Neural cell (in vitro differentiated cells): ENCODE measurements at regions not wholly inside any gene's neighbourhood (a gene's known extent, or its start where the extent isn't known, plus 50 kb on each side); places are given as distances from the start of the nearest gene placed in this dataset.

ENCODE experiments used
- H2AFZ ChIP-seq: fragments of 200-600, 300-800 bp; sonication (generic), shearing (Covaris generic); 2 replicates; pipeline ENCODE4 v1.6.0; 2014; ENCODE audit warnings: low read depth, mild to moderate bottlenecking, antibody characterized with exemption, low read length, moderate library complexity
- H3F3A ChIP-seq: fragments of 200-600 bp; shearing (Covaris generic); 2 replicates; pipeline ENCODE4 v1.6.1; 2016; ENCODE audit warnings: mild to moderate bottlenecking, moderate library complexity, mixed read lengths, antibody characterized with exemption, low read length; ENCODE audit not compliant: insufficient read depth, poor library complexity, severe bottlenecking
- H3K27ac ChIP-seq: fragments of 200-600, 300-800 bp; sonication (generic), shearing (Covaris generic); 2 replicates; pipeline ENCODE4 v1.5.1; 2014; ENCODE audit warnings: mild to moderate bottlenecking, low read length, moderate library complexity
- H3K27me3 ChIP-seq: fragments of 300-800, 200-600 bp; sonication (generic), shearing (Covaris generic); 2 replicates; pipeline ENCODE4 v1.6.0; 2014; ENCODE audit warnings: mild to moderate bottlenecking, low read depth, low read length, moderate library complexity; ENCODE audit not compliant: insufficient read depth
- H3K36me3 ChIP-seq: fragments of 300-800, 200-600 bp; sonication (generic), shearing (Covaris generic); 2 replicates; pipeline ENCODE4 v1.5.1; 2014; ENCODE audit warnings: mild to moderate bottlenecking, antibody characterized with exemption, low read length, moderate library complexity; ENCODE audit not compliant: insufficient read depth
- H3K4me2 ChIP-seq: fragments of 300-800, 200-600 bp; sonication (generic), shearing (Covaris generic); 2 replicates; pipeline ENCODE4 v1.6.0; 2014; ENCODE audit warnings: mild to moderate bottlenecking, low read length
- H3K4me3 ChIP-seq: fragments of 300-800, 200-600 bp; sonication (generic), shearing (Covaris generic); 2 replicates; pipeline ENCODE4 v1.5.1; 2014; ENCODE audit warnings: mild to moderate bottlenecking, low read length, moderate library complexity
- H3K79me2 ChIP-seq: fragments of 200-600 bp; shearing (Covaris generic); replicated peaks from 2 replicates; pipeline ENCODE4 v1.6.0; 2014; ENCODE audit warnings: mild to moderate bottlenecking, low read length, moderate library complexity; ENCODE audit not compliant: insufficient read depth
- H3K9ac ChIP-seq: fragments of 300-800, 200-600 bp; sonication (generic), shearing (Covaris generic); 2 replicates; pipeline ENCODE4 v1.6.1; 2016; ENCODE audit warnings: mild to moderate bottlenecking, low read length, mixed read lengths
- H3K9me2 ChIP-seq: fragments of 200-600 bp; shearing (Covaris generic); 2 replicates; pipeline ENCODE4 v1.6.1; 2016; ENCODE audit warnings: mild to moderate bottlenecking, low read length, mixed read lengths; ENCODE audit not compliant: insufficient read depth
- H3K9me3 ChIP-seq: fragments of 200-600, 300-800 bp; sonication (generic), shearing (Covaris generic); 2 replicates; pipeline ENCODE4 v1.6.1; 2016; ENCODE audit warnings: mild to moderate bottlenecking, mixed run types, low read length, moderate library complexity, mixed read lengths
- H4K20me1 ChIP-seq: fragments of 200-600 bp; shearing (Covaris generic); 2 replicates; pipeline ENCODE4 v1.6.1; 2016; ENCODE audit warnings: mild to moderate bottlenecking, mixed run types; ENCODE audit not compliant: insufficient read depth
- CTCF ChIP-seq: fragments of 450-650 bp; IDR thresholded peaks from 2 replicates; pipeline ENCODE4 v1.5.1; 2014; ENCODE audit warnings: antibody characterized with exemption, mild to moderate bottlenecking, moderate library complexity; ENCODE audit not compliant: poor library complexity, severe bottlenecking
- EP300 ChIP-seq: fragments of 450-650 bp; conservative IDR thresholded peaks from 2 replicates; pipeline ENCODE4 v1.6.1; 2014; ENCODE audit warnings: antibody characterized with exemption, mild to moderate bottlenecking, moderate library complexity; ENCODE audit not compliant: poor library complexity, severe bottlenecking
- EZH2 ChIP-seq: fragments of 200-600, 300-800 bp; shearing (Covaris generic), sonication (generic); IDR thresholded peaks from 2 replicates; pipeline ENCODE4 v1.6.1; 2014; ENCODE audit warnings: antibody characterized with exemption, low read length, borderline replicate concordance, mild to moderate bottlenecking; ENCODE audit not compliant: insufficient read depth, poor library complexity, severe bottlenecking
- MXI1 ChIP-seq: fragments of 450-650 bp; conservative IDR thresholded peaks from 2 replicates; pipeline ENCODE4 v1.6.1; 2014; ENCODE audit warnings: antibody characterized with exemption, mild to moderate bottlenecking; ENCODE audit not compliant: poor library complexity, severe bottlenecking
- POLR2AphosphoS5 ChIP-seq: IDR thresholded peaks from 2 replicates; pipeline ENCODE4 v1.6.1; 2012
- RAD21 ChIP-seq: fragments of 450-650 bp; conservative IDR thresholded peaks from 2 replicates; pipeline ENCODE4 v1.6.1; 2014; ENCODE audit warnings: antibody characterized with exemption, mild to moderate bottlenecking, moderate library complexity
- REST ChIP-seq: IDR thresholded peaks from 2 replicates; pipeline ENCODE4 v1.6.1; 2012; ENCODE audit warnings: borderline replicate concordance
- SMC3 ChIP-seq: fragments of 450-650 bp; conservative IDR thresholded peaks from 2 replicates; pipeline ENCODE4 v1.6.1; 2014; ENCODE audit warnings: antibody characterized with exemption, mild to moderate bottlenecking, moderate library complexity; ENCODE audit not compliant: poor library complexity
- TAF1 ChIP-seq: IDR thresholded peaks from 2 replicates; pipeline ENCODE4 v1.6.1; 2012; ENCODE audit warnings: low read depth

- Histone ChIP-seq H3K9me3 (no peaks in the 10 kb centered on the region), H2AFZ (no peak overlapping the region), H3K9ac (no peak overlapping the region)
Observed at GRCh38 chr5:125321654-125322053, 575.2 kb upstream of the ZNF608 start.

GRCh38 chr5:125323613-125324012, 577.2 kb upstream of the ZNF608 start:
- H3K27me3 ChIP-seq: no peaks in the 10 kb centered on the region
- H3K9me2 ChIP-seq: no peaks in the 10 kb centered on the region
- H3K79me2 ChIP-seq: no peaks in the 10 kb centered on the region
- no peaks in the 10 kb centered on the region for H3F3A ChIP-seq
- H3K36me3 ChIP-seq: no peaks in the 10 kb centered on the region
- no peak overlapping the region for H3K27ac ChIP-seq
- H3K9ac ChIP-seq: no peak overlapping the region
- no peaks in the 10 kb centered on the region for H4K20me1 ChIP-seq
- no peak overlapping the region for H3K4me3 ChIP-seq
- no peak overlapping the region for H3K4me2 ChIP-seq
- H2AFZ ChIP-seq: no peak overlapping the region
- TF ChIP-seq MXI1: no peak
- TF ChIP-seq EZH2: no peak
- no peak for TF ChIP-seq CTCF
- no peak for TF ChIP-seq TAF1
- TF ChIP-seq SMC3: no peak
- no peak for TF ChIP-seq REST
- no peak for TF ChIP-seq EP300
- TF ChIP-seq POLR2AphosphoS5: no peak
- no peak for TF ChIP-seq RAD21
- H3K9me3 ChIP-seq: no peaks in the 10 kb centered on the region

More at GRCh38 chr5:125321654-125322053, 575.2 kb upstream of the ZNF608 start:
- Histone ChIP-seq H3K4me2 (no peak overlapping the region), H3K27me3 (no peaks in the 10 kb centered on the region), H3K9me2 (no peaks in the 10 kb centered on the region), H3K4me3 (no peak overlapping the region), H4K20me1 (no peaks in the 10 kb centered on the region), H3K36me3 (no peaks in the 10 kb centered on the region), H3K79me2 (no peaks in the 10 kb centered on the region), H3F3A (no peaks in the 10 kb centered on the region), H3K27ac (no peak overlapping the region)
- TF ChIP-seq TAF1 (no peak), EP300 (no peak), POLR2AphosphoS5 (no peak), EZH2 (no peak), CTCF (no peak), SMC3 (no peak)
